GM18867 (cell line): ENCODE measurements at regions not wholly inside any gene's neighbourhood (a gene's known extent, or its start where the extent isn't known, plus 50 kb on each side); places are given as distances from the start of the nearest gene placed in this dataset.

ENCODE experiments used
- ATAC-seq: cut with Tn5 transposase; IDR thresholded peaks from one replicate; pipeline ENCODE4 v1.9.1; 2021; ENCODE audit warnings: mild to moderate bottlenecking, moderate library complexity; ENCODE audit not compliant: unreplicated experiment

DNA sequence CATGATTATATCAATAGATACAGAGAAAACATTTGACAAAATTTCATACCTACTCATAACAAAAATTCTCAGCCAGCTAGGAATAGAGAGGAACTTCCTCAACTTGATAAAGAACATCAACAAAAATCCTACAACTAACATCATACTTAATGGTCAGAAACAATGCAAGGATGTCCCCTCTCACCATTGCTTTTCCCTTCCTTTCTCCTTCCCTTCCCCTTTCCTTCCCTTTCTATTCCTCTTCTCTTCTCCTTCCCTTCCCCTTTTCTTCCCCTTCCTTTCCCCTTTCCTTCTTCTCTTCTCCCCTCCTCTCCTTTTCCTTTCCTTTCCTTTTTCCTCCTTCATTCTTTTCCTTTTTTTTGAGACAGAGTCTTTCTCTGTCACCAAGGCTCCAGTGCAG, 418.3 kb upstream of the B3GAT1 start:
- ATAC-seq, result no peak

DNA sequence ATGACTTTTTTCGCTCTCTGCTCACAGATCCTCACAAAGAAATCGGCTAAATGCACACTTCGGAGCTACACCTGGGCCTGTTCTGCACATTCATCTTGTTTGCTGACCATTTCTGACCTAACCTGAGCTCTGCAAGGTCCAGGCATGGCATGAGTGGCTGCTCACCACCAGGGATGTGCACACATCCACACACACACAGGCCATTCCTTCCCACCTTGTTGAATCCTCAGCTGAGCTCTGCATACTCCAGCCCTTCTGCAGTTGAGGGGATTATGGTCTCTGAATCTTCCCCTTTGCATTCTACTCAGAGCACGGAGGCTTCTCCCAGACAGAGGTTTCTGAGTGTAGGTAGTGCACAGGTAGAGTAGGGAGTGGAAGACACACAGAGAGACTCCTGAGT, 411.9 kb upstream of the B3GAT1 start:
- ATAC-seq, result no peak

DNA sequence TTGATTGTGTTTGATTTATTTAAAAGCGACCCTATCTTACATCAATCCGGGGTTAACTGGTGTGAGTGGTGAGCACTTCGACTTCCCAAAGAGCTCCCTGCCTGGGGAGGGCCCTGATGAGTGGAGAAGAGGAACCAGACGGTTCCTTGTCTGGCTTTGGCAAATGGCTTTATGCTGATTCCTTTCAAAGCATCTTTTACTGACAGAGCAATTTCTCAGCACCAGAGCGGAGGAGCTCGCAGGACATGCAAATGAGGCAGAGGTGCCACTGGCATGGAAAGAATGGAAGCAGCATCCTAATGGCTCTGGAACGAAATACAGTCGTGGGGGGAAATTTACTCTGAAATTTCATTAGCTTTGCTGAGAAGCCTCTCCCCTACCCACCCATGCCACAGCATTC, 410.9 kb upstream of the B3GAT1 start:
- ATAC-seq, result no peak

DNA sequence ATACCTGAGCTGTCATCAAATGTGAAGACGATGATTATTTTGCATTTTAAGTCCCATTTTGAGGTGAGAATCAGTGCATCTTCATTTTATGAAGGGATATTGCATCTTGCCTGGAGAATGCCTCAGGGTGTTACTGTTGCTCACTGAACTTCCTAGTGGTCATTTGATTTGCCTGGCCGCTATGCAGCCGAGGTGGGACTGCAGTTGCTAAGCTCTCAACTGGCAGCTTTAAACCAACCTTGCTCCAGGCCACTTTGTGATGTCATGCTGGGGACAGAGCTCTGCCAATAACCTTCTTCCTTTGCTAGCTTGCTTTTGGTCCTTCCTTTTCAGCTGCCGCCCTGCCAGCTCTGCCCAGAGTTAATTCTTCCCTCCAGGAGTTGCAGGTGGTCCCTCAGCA, 409.4 kb upstream of the B3GAT1 start:
- ATAC-seq, result no peak

DNA sequence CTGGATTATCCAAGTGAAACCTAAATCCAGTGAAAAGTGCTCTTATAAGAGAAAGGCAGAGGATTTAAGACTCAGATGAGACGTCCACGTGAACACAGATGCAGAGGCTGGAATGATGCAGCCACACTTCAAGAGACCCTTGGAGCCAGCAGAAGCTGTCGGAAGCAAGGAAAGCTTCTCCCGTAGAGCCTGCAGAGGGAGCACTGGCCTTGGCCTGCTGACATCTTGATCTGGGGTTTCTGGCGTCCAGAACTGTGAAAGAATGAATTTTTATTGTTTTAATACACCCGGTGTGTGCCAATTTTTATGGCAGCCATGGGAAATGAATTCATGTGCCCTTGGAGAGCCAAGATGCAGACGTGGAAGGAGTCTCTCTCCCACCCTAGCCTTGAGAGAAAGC, 407.0 kb upstream of the B3GAT1 start:
- ATAC-seq, result no peak

DNA sequence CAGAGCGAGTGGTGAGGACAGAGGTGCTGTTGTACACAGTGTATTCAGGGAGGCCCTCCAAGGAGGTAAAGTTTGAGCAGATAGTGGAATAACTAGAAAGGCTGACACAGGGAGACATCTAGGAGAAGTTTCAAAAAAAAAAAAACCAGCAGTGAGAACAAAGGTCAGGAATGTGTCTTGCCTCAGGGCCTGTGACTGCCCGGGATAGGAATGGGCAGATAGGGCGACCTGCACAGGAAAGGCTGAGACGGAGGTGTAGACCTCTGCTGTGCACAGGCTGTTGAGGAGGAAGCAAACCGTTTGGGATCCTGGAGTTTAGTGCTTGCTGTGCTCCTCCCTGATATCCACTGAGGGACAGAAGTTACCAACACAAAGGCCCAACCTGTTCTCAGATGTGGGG, 406.5 kb upstream of the B3GAT1 start:
- no peak for ATAC-seq

DNA sequence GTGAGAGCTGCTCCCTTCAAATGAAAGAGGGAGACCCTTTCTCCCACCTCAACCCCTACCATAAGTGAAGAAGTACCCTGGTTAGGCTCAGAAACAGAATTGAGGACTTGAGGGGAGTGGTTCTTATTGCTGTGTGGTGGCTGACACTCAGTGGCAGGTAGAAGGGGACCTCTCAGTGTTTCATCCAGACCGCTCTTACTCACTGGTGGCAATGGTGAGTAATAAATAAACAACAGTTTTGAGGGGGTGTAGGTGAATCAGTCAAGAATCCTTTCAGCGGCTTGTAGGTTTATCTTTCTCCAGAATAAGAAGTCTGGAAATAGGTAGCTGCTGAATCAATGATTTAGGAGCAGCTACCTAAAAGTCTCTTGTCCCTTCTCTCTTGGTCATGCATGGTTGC, 403.4 kb upstream of the B3GAT1 start:
- ATAC-seq, result no peak

DNA sequence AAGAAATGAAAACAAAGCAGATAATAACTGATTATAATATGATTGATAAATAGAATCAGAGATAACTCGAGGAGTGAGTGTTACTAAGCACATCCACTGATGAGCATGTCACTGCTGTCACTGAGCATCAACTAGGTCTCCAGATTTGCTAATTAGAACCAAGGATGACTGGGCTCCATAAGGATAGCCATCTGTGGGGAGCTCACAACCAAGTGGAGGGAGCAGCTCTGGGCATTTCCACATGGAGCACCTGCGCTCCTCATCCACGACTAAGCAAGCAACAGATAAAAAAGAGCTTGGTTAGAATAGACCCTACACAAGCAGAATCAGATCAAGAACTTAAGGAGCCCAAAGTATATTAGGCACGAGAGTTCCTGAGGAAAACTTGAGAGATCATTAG, 396.0 kb upstream of the B3GAT1 start:
- no peak for ATAC-seq

DNA sequence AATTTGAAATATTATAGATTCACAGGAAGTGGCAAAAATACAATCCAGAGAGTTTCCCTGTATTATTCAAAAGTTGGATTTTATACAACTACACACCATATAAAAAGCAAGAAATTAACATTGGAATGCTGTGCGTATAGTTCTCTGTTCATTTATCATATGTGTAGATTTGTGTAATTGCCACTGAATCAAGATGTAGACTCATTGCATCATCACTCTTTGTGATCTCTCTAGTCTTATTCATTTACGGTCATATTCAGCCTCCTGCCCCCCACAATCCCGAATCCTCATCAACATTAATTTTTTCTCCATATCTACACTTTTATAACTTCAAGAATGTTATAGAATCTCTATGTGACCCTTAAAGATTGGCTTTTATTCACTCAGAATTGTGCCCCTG, 390.6 kb upstream of the B3GAT1 start:
- ATAC-seq, result no peak

DNA sequence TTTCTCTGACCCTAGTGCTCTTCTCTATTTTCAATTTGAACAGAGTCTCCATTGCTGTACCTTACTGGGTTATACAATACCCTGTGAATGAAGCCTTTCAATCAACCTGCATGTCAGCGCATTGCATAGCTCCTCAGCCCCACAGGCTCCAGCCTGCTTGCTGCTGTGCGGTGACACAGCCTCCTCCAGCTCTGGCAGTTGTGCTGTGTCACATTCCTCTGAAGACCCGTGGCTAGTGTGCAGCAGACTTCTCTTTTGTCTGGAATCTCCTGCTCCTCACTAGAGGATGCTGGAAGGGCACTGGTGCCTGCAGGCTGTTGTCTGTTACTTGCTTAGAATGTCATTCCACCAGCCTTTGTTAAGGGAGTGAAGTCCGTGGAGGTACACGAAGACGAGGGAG, 390.1 kb upstream of the B3GAT1 start:
- ATAC-seq, result no peak

DNA sequence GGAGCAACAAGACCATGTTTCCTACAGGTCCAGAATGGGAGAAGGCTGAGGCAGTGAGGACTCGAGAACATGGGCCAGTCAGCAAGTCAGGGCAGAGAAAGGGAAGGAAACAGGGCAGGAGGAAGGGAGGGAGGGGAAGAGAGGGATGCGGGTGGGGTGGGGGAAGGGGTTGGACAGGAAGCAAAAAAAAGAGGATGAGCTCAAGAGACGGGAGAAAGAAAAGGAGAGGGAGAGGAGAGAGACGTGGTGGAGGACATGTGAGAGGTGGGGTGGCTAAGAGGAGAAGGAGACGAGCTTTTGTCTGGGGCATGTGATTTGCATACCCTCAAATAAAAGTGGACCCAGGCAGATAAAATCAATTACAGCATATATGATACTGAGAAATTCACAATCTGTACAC, 389.5 kb upstream of the B3GAT1 start:
- no peak for ATAC-seq

DNA sequence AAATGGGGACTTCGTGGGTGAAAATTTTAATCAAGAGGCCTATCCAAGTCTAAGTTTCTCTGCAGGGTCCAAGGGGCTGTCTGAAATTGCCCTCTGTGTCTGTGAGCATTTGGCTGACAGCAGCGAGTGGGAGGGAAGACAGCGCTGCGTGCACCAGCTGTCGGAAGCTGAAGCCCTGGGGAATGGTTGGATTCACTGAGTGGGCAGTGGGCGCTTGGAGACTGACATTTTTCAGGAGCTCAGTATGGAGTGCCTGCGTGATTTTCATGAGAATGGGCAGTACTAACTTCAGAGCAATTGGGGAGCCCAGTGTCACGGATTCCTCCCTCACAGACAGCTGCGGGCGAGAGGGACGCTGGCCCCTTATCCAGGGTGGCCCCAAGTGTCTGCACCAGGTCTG, 388.8 kb upstream of the B3GAT1 start:
- no peak for ATAC-seq

DNA sequence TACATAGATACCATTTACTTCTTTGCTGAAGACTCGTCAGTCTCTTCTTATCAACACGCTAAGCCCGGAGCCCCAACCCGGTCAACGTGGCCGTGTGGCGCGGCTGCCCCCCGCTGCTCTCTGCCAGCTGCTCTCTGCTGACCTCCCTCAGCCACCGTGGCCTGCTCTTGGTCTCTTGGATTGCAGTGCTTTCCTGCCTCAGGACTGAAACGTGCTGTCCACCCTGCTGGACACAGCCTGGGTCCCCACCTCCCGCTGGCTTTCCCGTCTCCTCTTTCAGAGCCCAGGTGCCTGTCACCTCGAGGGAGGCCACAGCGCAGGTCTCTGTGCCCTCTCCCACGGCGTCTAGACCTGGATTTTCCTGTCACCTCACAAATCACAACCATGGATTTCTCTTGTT, 388.1 kb upstream of the B3GAT1 start:
- ATAC-seq, result no peak

DNA sequence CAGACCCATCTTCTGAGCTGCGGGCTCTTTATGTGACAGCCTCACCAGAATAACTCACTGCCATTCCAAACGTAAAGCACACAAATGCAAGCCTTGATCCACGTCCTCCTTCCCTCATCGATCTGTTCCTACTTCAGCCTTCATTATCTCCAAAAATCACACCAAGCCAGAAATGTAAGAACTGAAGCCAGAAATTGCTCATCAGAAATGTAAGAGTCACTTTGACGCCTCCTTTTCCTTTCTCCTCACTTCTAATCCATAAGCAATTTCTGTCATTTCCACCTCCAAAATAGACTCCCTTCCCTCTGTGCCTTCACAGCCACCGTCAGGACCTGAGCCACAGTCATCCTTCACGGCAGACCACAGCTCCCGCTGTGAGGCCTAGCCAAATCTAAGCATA, 387.3 kb upstream of the B3GAT1 start:
- ATAC-seq, result no peak

DNA sequence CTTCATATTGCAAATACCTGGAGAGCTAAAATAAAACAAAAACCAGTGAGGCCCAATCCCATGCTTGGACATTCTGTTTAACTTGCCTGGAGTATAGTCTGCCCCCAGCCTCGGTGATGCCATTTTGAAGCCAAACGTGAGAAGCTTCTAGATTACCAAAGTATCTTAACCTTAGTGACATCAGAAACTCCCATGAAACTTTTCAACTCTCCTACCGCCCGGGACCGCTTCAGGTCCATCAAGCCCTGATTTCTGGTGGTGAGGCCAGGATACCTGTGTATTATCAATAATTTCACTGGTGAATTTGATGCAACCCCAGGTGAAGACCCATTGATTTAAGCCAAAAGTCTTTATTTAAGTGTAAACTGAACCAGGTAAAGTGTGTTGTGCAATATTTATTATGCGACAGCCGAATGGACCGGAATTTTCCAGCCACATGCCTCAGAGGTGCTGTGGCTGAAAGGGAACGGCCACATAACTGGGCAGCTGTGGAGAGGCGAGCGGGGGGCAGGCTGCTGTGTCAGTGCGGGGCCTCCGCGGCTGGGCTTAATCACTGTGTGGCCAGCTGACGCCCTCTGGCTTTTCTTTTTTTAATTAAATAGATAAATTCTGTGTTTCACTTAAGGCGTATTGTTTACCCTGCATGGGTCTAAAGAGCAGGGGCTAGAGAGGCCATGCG, 385.5 kb upstream of the B3GAT1 start:
- no peak for ATAC-seq

DNA sequence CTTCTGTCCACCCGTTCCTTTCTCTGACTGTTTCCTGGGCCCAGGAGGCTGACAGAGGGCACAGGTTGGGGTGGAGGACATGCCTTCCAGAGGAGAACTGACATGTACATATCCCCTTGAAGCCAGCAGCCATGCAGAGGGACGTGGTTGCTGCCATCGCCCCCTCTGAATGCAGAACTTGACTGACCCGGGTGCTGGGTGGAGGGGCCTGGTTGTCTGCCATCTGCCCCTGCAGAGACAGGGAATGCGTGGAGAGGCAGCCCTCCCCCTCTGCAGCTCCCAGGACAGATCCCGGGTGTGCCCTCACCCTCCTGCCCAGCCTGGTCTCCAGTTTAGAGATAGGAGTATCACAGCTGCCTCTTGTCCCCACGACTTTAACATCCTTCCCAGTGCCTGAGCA, 383.0 kb upstream of the B3GAT1 start:
- no peak for ATAC-seq

DNA sequence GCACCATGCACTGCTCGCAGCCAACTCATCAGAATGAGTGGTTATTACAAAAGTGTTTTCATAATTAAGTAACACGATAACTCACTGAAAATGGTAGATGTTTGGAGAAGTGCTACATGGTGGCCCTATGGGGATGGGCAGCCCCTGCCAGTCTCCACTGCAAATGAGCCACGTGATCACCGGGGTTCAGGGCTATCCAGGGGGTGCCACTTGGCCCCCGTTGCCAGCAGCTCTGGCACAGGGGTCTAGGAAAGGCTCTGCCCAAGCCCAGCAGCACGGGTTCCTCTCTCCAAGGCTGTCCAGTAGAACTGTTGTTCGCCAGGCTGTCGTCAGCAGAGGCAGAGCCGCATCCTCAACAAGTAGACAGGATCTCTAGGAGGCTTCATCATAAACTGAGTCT, 382.1 kb upstream of the B3GAT1 start:
- no peak for ATAC-seq

DNA sequence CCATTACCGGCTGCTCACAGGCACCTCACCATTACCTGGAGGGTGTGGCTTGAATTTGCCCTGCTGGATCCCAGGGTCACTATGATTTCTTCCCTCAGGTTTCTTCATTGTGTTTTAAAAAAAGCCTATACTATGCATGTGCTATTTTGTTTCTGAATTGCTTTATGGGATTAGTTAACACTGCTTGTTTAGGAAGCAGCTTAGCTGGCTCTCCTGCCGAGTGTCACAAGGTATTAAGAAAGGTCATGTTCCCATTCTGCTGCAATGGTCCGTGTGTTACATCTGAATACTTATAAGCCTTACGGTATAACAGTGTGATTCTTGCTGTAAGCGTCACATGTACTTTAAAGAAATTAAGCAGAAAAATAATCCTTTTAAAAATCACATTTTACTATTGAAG, 380.6 kb upstream of the B3GAT1 start:
- ATAC-seq, result no peak

DNA sequence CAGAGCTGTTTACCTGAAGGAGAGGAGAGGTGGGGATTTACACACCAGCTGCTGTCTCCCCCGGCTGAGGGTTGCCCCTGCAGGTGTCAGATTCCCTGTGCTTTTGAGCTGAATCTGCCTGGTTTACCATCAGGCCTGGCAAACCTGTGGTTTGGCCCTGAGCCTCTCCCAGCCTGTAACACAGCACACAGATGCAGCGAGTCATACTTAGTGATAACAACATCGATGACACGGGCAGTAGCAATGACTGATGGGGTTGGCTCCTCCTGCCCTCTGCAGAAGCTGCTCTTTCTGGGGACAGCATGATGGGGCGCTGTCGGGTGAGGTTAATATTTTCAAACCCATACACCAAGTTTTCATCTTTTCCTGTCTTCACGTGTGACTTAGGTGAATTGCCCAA, 380.0 kb upstream of the B3GAT1 start:
- no peak for ATAC-seq

DNA sequence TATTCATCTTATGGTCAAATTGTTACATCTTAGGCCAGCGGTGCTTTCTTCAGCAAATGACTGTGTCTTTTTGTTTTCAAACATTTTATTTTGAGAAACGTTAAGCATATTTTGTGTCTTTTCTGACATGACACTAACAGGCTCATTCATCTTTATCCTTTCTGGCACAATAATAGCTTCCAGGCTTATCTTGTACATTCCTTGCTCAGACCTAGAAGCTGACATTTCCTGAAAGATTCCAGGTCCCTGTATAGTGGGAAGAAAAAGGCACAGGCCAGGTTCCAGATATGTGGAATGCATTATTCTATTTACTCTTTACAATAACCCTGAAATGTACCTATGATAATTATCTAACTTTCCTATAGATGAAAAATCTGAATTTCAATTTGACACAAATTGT, 379.1 kb upstream of the B3GAT1 start:
- no peak for ATAC-seq

DNA sequence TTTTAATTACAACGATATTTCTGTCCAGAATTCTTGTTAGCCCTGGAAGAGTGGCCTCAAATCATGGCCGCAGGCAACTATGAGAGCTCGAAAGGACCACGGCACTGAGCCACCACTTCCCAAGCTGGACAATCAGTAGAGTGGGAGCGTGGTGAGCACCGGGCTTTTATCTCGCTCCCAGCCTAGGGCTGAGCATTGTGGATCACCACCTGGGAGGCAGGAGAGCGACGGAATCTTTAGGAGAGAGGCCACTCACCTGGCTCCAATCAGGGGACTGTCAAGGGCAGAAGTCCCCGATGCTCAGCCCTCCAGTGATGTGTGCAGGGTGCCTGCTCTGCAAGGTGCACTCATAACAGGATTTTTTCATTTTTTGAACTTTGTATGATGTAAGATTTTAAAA, 377.1 kb upstream of the B3GAT1 start:
- no peak for ATAC-seq

DNA sequence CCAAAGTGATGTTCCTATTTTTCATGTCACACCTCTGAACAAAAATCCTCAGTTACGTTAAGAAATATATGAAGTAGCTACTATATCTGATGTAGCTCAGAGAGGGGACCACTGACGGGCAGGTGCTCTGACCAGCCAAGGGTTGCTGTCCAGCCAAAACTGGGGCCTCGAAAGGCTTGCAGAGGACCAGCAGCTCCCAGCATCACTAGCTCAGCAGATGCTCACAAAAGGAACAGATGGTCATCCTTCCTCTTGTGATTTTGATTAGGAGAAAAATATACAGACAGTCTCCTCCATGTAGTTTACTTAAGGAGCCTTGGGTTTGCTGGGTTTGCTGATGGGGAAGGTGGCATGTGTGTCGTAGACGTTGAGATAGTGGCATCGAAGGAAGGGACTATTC, 374.6 kb upstream of the B3GAT1 start:
- ATAC-seq, result no peak

DNA sequence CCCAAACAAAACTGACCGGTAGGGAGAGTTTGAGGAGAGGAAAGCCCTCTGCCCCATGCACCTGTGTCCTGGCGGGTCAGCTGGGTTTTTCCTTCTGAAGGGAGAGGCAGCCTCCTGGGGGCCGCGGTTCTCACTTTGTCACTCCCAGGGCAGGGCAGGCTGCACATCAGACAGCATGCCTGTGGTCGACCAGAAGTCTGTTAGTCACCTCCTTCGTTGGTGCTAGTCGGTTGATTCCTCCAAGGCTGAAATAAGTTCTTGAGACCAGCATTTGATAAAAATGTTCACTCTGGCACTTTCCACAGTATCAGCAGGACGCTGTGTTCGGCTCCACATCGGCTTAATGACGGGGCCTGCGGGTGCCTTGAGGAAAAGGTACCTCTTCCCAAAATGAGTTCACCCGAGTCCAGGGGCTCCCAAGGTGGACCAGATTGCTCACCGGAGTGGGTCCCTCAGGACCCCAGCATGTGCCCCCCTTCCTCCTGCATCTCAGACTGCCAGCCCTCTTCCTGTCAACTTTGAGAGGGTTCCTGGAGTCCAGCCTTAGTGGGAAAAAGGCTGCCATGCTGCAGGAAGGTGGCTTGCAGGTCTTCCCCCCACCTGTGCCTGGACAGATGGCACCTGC, 373.7 kb upstream of the B3GAT1 start:
- no peak for ATAC-seq
